ENCODE measurements at regions not wholly inside any gene's neighbourhood (a gene's known extent, or its start where the extent isn't known, plus 50 kb on each side); places are given as distances from the start of the nearest gene placed in this dataset.

DNA sequence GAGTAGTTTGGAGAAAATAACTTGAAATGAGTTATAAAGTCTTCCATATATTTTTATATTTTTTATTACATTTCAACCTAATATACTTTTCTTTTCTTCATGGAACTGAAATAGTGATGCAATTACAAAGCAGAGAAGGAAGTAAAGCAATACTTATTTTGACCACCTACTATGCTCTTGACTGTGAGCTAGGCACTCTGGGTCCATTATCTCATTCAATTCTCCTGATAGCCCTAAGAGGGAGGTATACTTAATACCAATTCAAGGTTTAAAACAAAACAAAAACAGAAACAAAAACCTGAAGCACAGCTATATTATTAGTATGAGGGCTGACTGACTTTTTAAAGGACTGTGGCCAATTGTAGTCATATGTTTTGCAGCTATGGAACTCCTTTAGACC lies 193.5 kb downstream of the MAD2L1 start:
- ATAC-seq (no peak), DNase-seq (no peak)
- Histone ChIP-seq H3K36me3 (no peaks in the 10 kb centered on the region), H3K9me3 (no peaks in the 10 kb centered on the region), H3K27ac (no peak overlapping the region), H3K4me3 (no peak overlapping the region), H3K27me3 (no peaks in the 10 kb centered on the region), H3K4me1 (no peaks in the 10 kb centered on the region)
- intact Hi-C loops (cut with DNase I), result no loop called here
- no peak for TF ChIP-seq POLR2A (IDR thresholded peaks at IDR 0.05)
- TF ChIP-seq, protein P1, sequence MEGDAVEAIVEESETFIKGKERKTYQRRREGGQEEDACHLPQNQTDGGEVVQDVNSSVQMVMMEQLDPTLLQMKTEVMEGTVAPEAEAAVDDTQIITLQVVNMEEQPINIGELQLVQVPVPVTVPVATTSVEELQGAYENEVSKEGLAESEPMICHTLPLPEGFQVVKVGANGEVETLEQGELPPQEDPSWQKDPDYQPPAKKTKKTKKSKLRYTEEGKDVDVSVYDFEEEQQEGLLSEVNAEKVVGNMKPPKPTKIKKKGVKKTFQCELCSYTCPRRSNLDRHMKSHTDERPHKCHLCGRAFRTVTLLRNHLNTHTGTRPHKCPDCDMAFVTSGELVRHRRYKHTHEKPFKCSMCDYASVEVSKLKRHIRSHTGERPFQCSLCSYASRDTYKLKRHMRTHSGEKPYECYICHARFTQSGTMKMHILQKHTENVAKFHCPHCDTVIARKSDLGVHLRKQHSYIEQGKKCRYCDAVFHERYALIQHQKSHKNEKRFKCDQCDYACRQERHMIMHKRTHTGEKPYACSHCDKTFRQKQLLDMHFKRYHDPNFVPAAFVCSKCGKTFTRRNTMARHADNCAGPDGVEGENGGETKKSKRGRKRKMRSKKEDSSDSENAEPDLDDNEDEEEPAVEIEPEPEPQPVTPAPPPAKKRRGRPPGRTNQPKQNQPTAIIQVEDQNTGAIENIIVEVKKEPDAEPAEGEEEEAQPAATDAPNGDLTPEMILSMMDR (IDR thresholded peaks at IDR 0.05), result no peak

DNA sequence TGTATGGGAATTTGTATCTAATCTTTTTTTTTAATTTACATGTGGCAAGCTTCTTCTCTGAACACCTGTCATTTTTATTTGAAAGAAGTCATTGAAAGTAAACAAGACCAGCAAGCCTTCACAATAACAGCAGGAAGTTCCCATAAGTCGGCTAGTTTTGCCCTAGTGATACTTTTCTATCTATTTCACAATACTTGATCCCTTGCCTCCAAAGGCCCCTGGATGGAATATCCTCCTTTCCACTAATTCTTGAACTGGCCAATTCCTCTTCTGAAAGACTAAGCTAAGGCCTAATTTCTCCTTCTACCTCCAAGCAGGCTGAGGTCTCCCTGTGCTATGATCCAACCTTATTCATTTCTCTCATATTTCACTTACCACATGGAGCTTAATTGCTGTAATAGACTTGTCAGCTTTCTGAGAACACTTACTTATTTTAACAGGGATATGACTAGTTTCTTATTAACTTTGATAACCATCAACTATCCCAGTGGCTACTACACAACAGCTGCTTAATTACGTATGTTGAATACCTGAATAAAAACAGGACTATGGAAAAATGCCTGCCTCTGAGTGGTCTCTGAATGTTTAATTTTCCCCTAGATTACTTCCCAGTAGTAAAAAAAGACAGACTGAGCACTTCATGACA lies 194.2 kb downstream of the MAD2L1 start:
- Histone ChIP-seq H3K27ac (no peak overlapping the region), H3K9me3 (no peaks in the 10 kb centered on the region), H3K4me1 (no peaks in the 10 kb centered on the region), H3K36me3 (no peaks in the 10 kb centered on the region), H3K27me3 (no peaks in the 10 kb centered on the region), H3K4me3 (no peak overlapping the region)
- intact Hi-C loops (cut with DNase I), result no loop called here
- no peak for DNase-seq
- WGBS, 4 donors, result 60 to 76% (median 71%) methylated on average over 2 of the region's 2 CpGs
- no peak for ATAC-seq
- TF ChIP-seq, protein P1 (IDR thresholded peaks at IDR 0.05), result no peak

DNA sequence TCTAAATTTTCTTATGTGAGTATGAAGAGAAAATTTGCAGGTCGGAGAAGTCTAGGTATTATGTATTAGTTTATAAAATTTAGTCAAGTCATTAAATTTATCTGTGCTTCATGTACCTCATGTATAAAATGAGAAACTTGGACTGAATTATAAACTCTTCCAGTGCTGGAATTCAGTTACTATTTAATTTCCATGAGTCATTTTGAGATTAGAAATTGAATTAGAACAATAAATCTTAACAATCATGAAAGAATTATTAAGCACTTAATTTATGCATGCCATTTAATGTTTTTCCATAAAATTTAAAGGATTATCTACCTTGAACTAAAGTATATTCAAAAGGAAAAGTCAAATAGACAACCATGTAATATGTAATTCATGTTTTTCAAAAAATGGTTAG lies 195.8 kb downstream of the MAD2L1 start:
- no peak overlapping the region for H3K4me3 ChIP-seq
- DNase-seq, result no peak
- TF ChIP-seq, protein P1 (IDR thresholded peaks at IDR 0.05), result no peak
- no peak for TF ChIP-seq POLR2A (IDR thresholded peaks at IDR 0.05)
- H3K27ac ChIP-seq, result no peak overlapping the region
- H3K27me3 ChIP-seq, result no peaks in the 10 kb centered on the region
- no peak for ATAC-seq
- H3K36me3 ChIP-seq, result no peaks in the 10 kb centered on the region
- H3K4me1 ChIP-seq, result no peaks in the 10 kb centered on the region
- WGBS, 4 donors, result 84 to 96% (median 89%) methylated on average over 1 of the region's 1 CpG
- H3K9me3 ChIP-seq, result no peaks in the 10 kb centered on the region
- intact Hi-C loops (cut with DNase I), result no loop called here

DNA sequence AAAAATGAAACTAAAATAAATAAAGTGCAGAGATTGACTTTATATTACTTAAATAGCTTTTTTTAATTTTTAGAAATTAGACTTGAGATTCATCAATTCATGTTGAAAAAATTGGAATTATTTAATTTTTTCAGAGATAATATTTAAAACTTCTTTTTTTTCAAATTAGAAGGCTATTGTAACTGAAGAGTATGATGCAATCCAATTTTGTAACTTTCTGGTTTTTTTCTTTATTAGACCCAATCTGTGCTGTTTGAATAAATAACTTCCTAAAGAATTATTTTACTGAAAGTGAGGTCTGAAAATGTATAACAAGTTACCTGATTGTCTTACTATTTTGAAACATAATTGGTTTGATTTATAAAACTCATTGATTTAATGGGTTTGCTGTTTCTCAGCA lies 200.9 kb downstream of the MAD2L1 start:
- H3K36me3 ChIP-seq, result no peaks in the 10 kb centered on the region
- TF ChIP-seq POLR2A (IDR thresholded peaks at IDR 0.05), result no peak
- TF ChIP-seq, protein P1 (IDR thresholded peaks at IDR 0.05), result no peak
- ATAC-seq (no peak), DNase-seq (no peak)
- no peaks in the 10 kb centered on the region for H3K27me3 ChIP-seq
- no peaks in the 10 kb centered on the region for H3K9me3 ChIP-seq
- H3K27ac ChIP-seq, result no peak overlapping the region
- intact Hi-C loops (cut with DNase I), result no loop called here
- peaks cover 0 to 3% (median 0%) of the 10 kb centered on the region in 12 donors for H3K4me1 ChIP-seq
- H3K4me3 ChIP-seq, result no peak overlapping the region
